Osteoblast (primary cell): ENCODE measurements at regions not wholly inside any gene's neighbourhood (a gene's known extent, or its start where the extent isn't known, plus 50 kb on each side); places are given as distances from the start of the nearest gene placed in this dataset.

Source experiments
- DNase-seq: peaks from one replicate; pipeline ENCODE4 v3.0.0; 2011; ENCODE audit warnings: low spot score, mixed read lengths; ENCODE audit not compliant: insufficient read length; ENCODE audit errors: missing footprints
- H2AFZ ChIP-seq: 2 replicates; pipeline ENCODE4 v1.6.0; 2011; ENCODE audit warnings: mild to moderate bottlenecking, low read length
- H3K27ac ChIP-seq: 2 replicates; pipeline ENCODE4 v1.5.1; 2011; ENCODE audit warnings: mild to moderate bottlenecking, low read depth, low read length, moderate library complexity
- H3K27me3 ChIP-seq: 2 replicates; pipeline ENCODE4 v1.6.0; 2012; ENCODE audit warnings: mild to moderate bottlenecking, control low read depth, inconsistent platforms, low read length, moderate library complexity; ENCODE audit not compliant: insufficient read depth
- H3K36me3 ChIP-seq: 2 replicates; pipeline ENCODE4 v1.5.1; 2011; ENCODE audit warnings: mild to moderate bottlenecking, low read length, control low read depth, moderate library complexity; ENCODE audit not compliant: insufficient read depth
- H3K4me1 ChIP-seq: 2 replicates; pipeline ENCODE4 v1.5.1; 2011; ENCODE audit warnings: mild to moderate bottlenecking, low read length, control low read depth, moderate library complexity; ENCODE audit not compliant: insufficient read depth
- H3K4me2 ChIP-seq: 2 replicates; pipeline ENCODE4 v1.6.0; 2011; ENCODE audit warnings: mild to moderate bottlenecking, low read length; ENCODE audit not compliant: insufficient read depth
- H3K4me3 ChIP-seq: fragments of 200-600 bp; sonication (generic); 3 replicates; pipeline ENCODE4 v1.5.1; 2012; ENCODE audit warnings: mild to moderate bottlenecking, low read length, inconsistent platforms; ENCODE audit not compliant: insufficient read depth
- H3K79me2 ChIP-seq: 2 replicates; pipeline ENCODE4 v1.6.0; 2012; ENCODE audit warnings: mild to moderate bottlenecking, low read length, control low read depth, inconsistent platforms; ENCODE audit not compliant: insufficient read depth
- H3K9me3 ChIP-seq: 2 replicates; pipeline ENCODE4 v1.5.1; 2011; ENCODE audit warnings: low read depth, low read length, control low read depth
- H4K20me1 ChIP-seq: 2 replicates; pipeline ENCODE4 v1.6.0; 2012; ENCODE audit warnings: mild to moderate bottlenecking, low read length, control low read depth; ENCODE audit not compliant: insufficient read depth
- CTCF ChIP-seq: IDR thresholded peaks from 2 replicates; pipeline ENCODE4 v1.5.1; 2011; ENCODE audit warnings: mild to moderate bottlenecking, low read depth, low read length, moderate library complexity; ENCODE audit errors: extremely low read depth

- Histone ChIP-seq H3K27me3 (no peaks in the 10 kb centered on the region), H3K9me3 (no peaks in the 10 kb centered on the region), H4K20me1 (no peaks in the 10 kb centered on the region), H2AFZ (no peak overlapping the region), H3K4me1 (no peaks in the 10 kb centered on the region), H3K79me2 (no peaks in the 10 kb centered on the region), H3K4me3 (no peak overlapping the region), H3K4me2 (no peak overlapping the region), H3K36me3 (no peaks in the 10 kb centered on the region), H3K27ac (no peak overlapping the region)
- DNase-seq: peak; percentile 29
- TF ChIP-seq CTCF: no peak
Measured at GRCh38 chr11:42337786-42338455, 878.5 kb upstream of the LRRC4C start.

GRCh38 chr11:42344204-42344792, 884.8 kb upstream of the LRRC4C start:
- H3K27ac ChIP-seq: no peak overlapping the region
- no peaks in the 10 kb centered on the region for H4K20me1 ChIP-seq
- H3K36me3 ChIP-seq: no peaks in the 10 kb centered on the region
- no peak for DNase-seq
- no peaks in the 10 kb centered on the region for H3K27me3 ChIP-seq
- H3K4me2 ChIP-seq: no peak overlapping the region
- H3K9me3 ChIP-seq: no peaks in the 10 kb centered on the region
- H3K79me2 ChIP-seq: no peaks in the 10 kb centered on the region
- no peaks in the 10 kb centered on the region for H3K4me1 ChIP-seq
- no peak for TF ChIP-seq CTCF
- no peak overlapping the region for H3K4me3 ChIP-seq
- H2AFZ ChIP-seq: no peak overlapping the region

- H3K9me3 ChIP-seq: no peaks in the 10 kb centered on the region
- no peaks in the 10 kb centered on the region for H3K27me3 ChIP-seq
- no peak for DNase-seq
- H3K4me2 ChIP-seq: no peak overlapping the region
- TF ChIP-seq CTCF: no peak
- H3K4me1 ChIP-seq: no peaks in the 10 kb centered on the region
- no peak overlapping the region for H3K4me3 ChIP-seq
- no peaks in the 10 kb centered on the region for H4K20me1 ChIP-seq
- no peaks in the 10 kb centered on the region for H3K79me2 ChIP-seq
- no peaks in the 10 kb centered on the region for H3K36me3 ChIP-seq
- H3K27ac ChIP-seq: no peak overlapping the region
- H2AFZ ChIP-seq: no peak overlapping the region
Measured at GRCh38 chr11:42345933-42346332, 886.5 kb upstream of the LRRC4C start.

- no peaks in the 10 kb centered on the region for H3K27me3 ChIP-seq
- H3K79me2 ChIP-seq: no peaks in the 10 kb centered on the region
- no peaks in the 10 kb centered on the region for H3K4me1 ChIP-seq
- DNase-seq: no peak
- no peak overlapping the region for H3K4me3 ChIP-seq
- no peaks in the 10 kb centered on the region for H3K36me3 ChIP-seq
- H2AFZ ChIP-seq: no peak overlapping the region
- H4K20me1 ChIP-seq: no peaks in the 10 kb centered on the region
- no peak for TF ChIP-seq CTCF
- no peak overlapping the region for H3K4me2 ChIP-seq
- H3K9me3 ChIP-seq: no peaks in the 10 kb centered on the region
- H3K27ac ChIP-seq: no peak overlapping the region
Measured at GRCh38 chr11:42363701-42364100, 904.2 kb upstream of the LRRC4C start.
